ENCODE measurements at regions not wholly inside any gene's neighbourhood (a gene's known extent, or its start where the extent isn't known, plus 50 kb on each side); places are given as distances from the start of the nearest gene placed in this dataset.

GRCh38 chr9:103615994-103616393, 478.1 kb upstream of the SMC2 start:
- intact Hi-C loops (cut with micrococcal nuclease), result no loop called here
- POLR2A ChIA-PET, result no interaction called here
- Histone ChIP-seq H2AFZ (ENCODE audit: low read depth, low read length) (no peak overlapping the region), H3K4me1 (replicated peaks in 1 of 2; ENCODE audit: control insufficient read depth in 2 of 2, insufficient read depth in 2 of 2, low read length in 2 of 2) (no peaks in the 10 kb centered on the region), H3K36me3 (ENCODE audit: control insufficient read depth, insufficient read depth, low read length) (no peaks in the 10 kb centered on the region), H3K4me2 (ENCODE audit: insufficient read depth, low read length) (no peak overlapping the region), H3K9me1 (ENCODE audit: control insufficient read depth, insufficient read depth, low read length) (no peaks in the 10 kb centered on the region), H3K27me3 (ENCODE audit: control insufficient read depth in 2 of 2, insufficient read depth in 2 of 2, low read length in 2 of 2) (no peaks in the 10 kb centered on the region), H3K9me3 (replicated peaks; ENCODE audit: control insufficient read depth, insufficient read depth, low read depth, low read length) (no peaks in the 10 kb centered on the region; the same call in 1 of the 2 replicates), H3K4me3 (no peak overlapping the region), H3K79me2 (ENCODE audit: control insufficient read depth, insufficient read depth, low read length) (no peaks in the 10 kb centered on the region), H3K9ac (ENCODE audit: insufficient read depth in 1 of 2, low read depth in 2 of 2, low read length in 2 of 2) (no peak overlapping the region), H3K27ac (ENCODE audit: extremely low read depth, low read depth, low read length) (no peak overlapping the region), H4K20me1 (replicated peaks; ENCODE audit: control insufficient read depth, insufficient read depth, low read length) (no peaks in the 10 kb centered on the region)
- BruUV-seq (replicated peaks), result no TSS peak
- FAIRE-seq (no peak), ATAC-seq (no peak), DNase-seq (ENCODE audit: extremely low read depth in 1 of 4, low spot score in 3 of 4) (no peak)
- WGBS (ENCODE audit: insufficient coverage, low coverage, missing lambda C conversion rate), result 5% methylated on average over 5 of the region's 5 CpGs
- CTCF ChIA-PET (ENCODE audit: low intra/inter-chr PET ratio), result no interaction called here
- in situ Hi-C loops (cut with MboI), result no loop called here
- TF ChIP-seq OTX1 (CRISPR knock-in tag; IDR thresholded peaks at IDR 0.05), result no peak
- no peak for TF ChIP-seq MCM5 (IDR thresholded peaks at IDR 0.05; ENCODE audit: low read depth)
- no peak for TF ChIP-seq DACH1 (IDR thresholded peaks at IDR 0.05; ENCODE audit: partially characterized antibody)
- TF ChIP-seq ZNF282 (CRISPR knock-in tag; IDR thresholded peaks at IDR 0.05), result no peak
- TF ChIP-seq MED1 (CRISPR knock-in tag; IDR thresholded peaks at IDR 0.05; ENCODE audit: borderline replicate concordance), result no peak
- no peak for TF ChIP-seq ZNF174 (CRISPR knock-in tag; IDR thresholded peaks at IDR 0.05)
- TF ChIP-seq TCF7 (IDR thresholded peaks at IDR 0.05; ENCODE audit: borderline replicate concordance), result no peak

GRCh38 chr9:103617046-103617445, 477.1 kb upstream of the SMC2 start:
- Histone ChIP-seq H3K36me3 (ENCODE audit: control insufficient read depth, insufficient read depth, low read length) (no peaks in the 10 kb centered on the region), H4K20me1 (replicated peaks; ENCODE audit: control insufficient read depth, insufficient read depth, low read length) (no peaks in the 10 kb centered on the region), H3K4me3 (no peak overlapping the region), H2AFZ (ENCODE audit: low read depth, low read length) (no peak overlapping the region), H3K4me1 (replicated peaks in 1 of 2; ENCODE audit: control insufficient read depth in 2 of 2, insufficient read depth in 2 of 2, low read length in 2 of 2) (no peaks in the 10 kb centered on the region), H3K9ac (ENCODE audit: insufficient read depth in 1 of 2, low read depth in 2 of 2, low read length in 2 of 2) (no peak overlapping the region), H3K4me2 (ENCODE audit: insufficient read depth, low read length) (no peak overlapping the region), H3K27ac (ENCODE audit: extremely low read depth, low read depth, low read length) (no peak overlapping the region), H3K9me3 (replicated peaks; ENCODE audit: control insufficient read depth, insufficient read depth, low read depth, low read length) (no peaks in the 10 kb centered on the region; the same call in 1 of the 2 replicates), H3K27me3 (ENCODE audit: control insufficient read depth in 2 of 2, insufficient read depth in 2 of 2, low read length in 2 of 2) (no peaks in the 10 kb centered on the region), H3K9me1 (ENCODE audit: control insufficient read depth, insufficient read depth, low read length) (no peaks in the 10 kb centered on the region), H3K79me2 (ENCODE audit: control insufficient read depth, insufficient read depth, low read length) (no peaks in the 10 kb centered on the region)
- DNase-seq (ENCODE audit: extremely low read depth in 1 of 4, low spot score in 3 of 4) (no peak), FAIRE-seq (no peak), ATAC-seq (no peak)
- intact Hi-C loops (cut with micrococcal nuclease) (no loop called here), in situ Hi-C loops (cut with MboI) (no loop called here)
- 6% methylated on average over 1 of the region's 1 CpG for WGBS (ENCODE audit: insufficient coverage, low coverage, missing lambda C conversion rate)
- ChIA-PET CTCF (ENCODE audit: low intra/inter-chr PET ratio) (no interaction called here), POLR2A (no interaction called here)
- no TSS peak for BruUV-seq (replicated peaks)
- TF ChIP-seq CHAMP1 (IDR thresholded peaks at IDR 0.05), result no peak
- TF ChIP-seq ZNF444 (CRISPR knock-in tag; IDR thresholded peaks at IDR 0.05), result no peak
- no peak for TF ChIP-seq PTTG1 (tag; IDR thresholded peaks at IDR 0.05; ENCODE audit: low read depth)
- no peak for TF ChIP-seq ZNF311 (CRISPR knock-in tag; IDR thresholded peaks at IDR 0.05)
- TF ChIP-seq TCF3 (CRISPR knock-in tag; IDR thresholded peaks at IDR 0.05), result no peak
- no peak for TF ChIP-seq PHF8 (IDR thresholded peaks at IDR 0.05; ENCODE audit: borderline replicate concordance, low read length)
- no peak for TF ChIP-seq KHSRP (IDR thresholded peaks at IDR 0.05)
- no peak for TF ChIP-seq ETV6 (IDR thresholded peaks at IDR 0.05; ENCODE audit: borderline replicate concordance in 1 of 2, low read depth in 2 of 2, low read length in 1 of 2)
- no peak for TF ChIP-seq ETV6 (CRISPR knock-in tag; IDR thresholded peaks at IDR 0.05; ENCODE audit: borderline replicate concordance)
- TF ChIP-seq POLR2H (tag; IDR thresholded peaks at IDR 0.05; ENCODE audit: low read depth), result no peak
